Peyer's patch (tissue), 4 donors: ENCODE measurements at regions not wholly inside any gene's neighbourhood (a gene's known extent, or its start where the extent isn't known, plus 50 kb on each side); places are given as distances from the start of the nearest gene placed in this dataset.

Experiments
- CTCF ChIP-seq, 6 experiments: fragments of 450-650 bp in 4 of 6; fragments of 200-600 bp in 2 of 6; sonication (generic) in 1 of 6; IDR thresholded peaks; one replicate each; pipeline ENCODE4 v1.5.1; 2017 to 2019; ENCODE audit warnings: antibody characterized with exemption in 6 of 6, mild to moderate bottlenecking in 3 of 6, moderate library complexity in 1 of 6
- POLR2A ChIP-seq, 2 donors: fragments of 450-650 bp; IDR thresholded peaks; one replicate each; pipeline ENCODE4 v1.5.1; 2017; ENCODE audit warnings: antibody characterized with exemption in 2 of 2, mild to moderate bottlenecking in 2 of 2, moderate library complexity in 2 of 2

- TF ChIP-seq CTCF (IDR thresholded peaks at IDR 0.05) = no peak
- no peak for TF ChIP-seq POLR2A (IDR thresholded peaks at IDR 0.05)
Observed at GRCh38 chr13:107870400-107870799, 344.9 kb downstream of the LIG4 start.
